H1 (cell line): ENCODE measurements at regions not wholly inside any gene's neighbourhood (a gene's known extent, or its start where the extent isn't known, plus 50 kb on each side); places are given as distances from the start of the nearest gene placed in this dataset.
"Not testable (repeated sequence)": the region's sequence is repeated elsewhere in the genome, so short reads cannot be mapped to it uniquely, and the experiment has no call there.

Source experiments
- CTCF ChIA-PET: fragments of 300-600 bp; sonication (Branson Sonifier 250); formaldehyde crosslinking; loops from one replicate; lab custom pipeline; 2021; ENCODE audit not compliant: partially characterized antibody; lab: Charles Lee
- POLR2A ChIA-PET: fragments of 300-600 bp; sonication (Branson Sonifier 250); formaldehyde crosslinking; loops from one replicate; lab custom pipeline; 2021; ENCODE audit warnings: inconsistent platforms; ENCODE audit not compliant: partially characterized antibody; lab: Charles Lee
- DNase-seq, 2 experiments: peaks; one replicate each; pipeline versions ENCODE4 v3.0.0 to v3.0.0-alpha.2; 2010 to 2022; ENCODE audit warnings: low spot score in 2 of 2, low read depth in 1 of 2, mixed read lengths in 1 of 2
- FAIRE-seq: peaks from 2 replicates; lab custom pipeline; 2011; peaks lifted over from hg19 to GRCh38; lab: Jason Lieb, UNC
- H2AFZ ChIP-seq: 2 replicates; pipeline ENCODE4 v1.8.1; 2012; ENCODE audit warnings: low read length, inconsistent platforms
- H2AK5ac ChIP-seq: 2 replicates; pipeline ENCODE4 v1.6.1; 2013; ENCODE audit warnings: low read depth, low read length
- H2BK120ac ChIP-seq: replicated peaks from 2 replicates; pipeline ENCODE3; 2013; ENCODE audit warnings: low read depth, low read length, inconsistent platforms
- H2BK12ac ChIP-seq: 2 replicates; pipeline ENCODE4 v1.6.1; 2013; ENCODE audit warnings: low read depth, low read length
- H2BK15ac ChIP-seq: 2 replicates; pipeline ENCODE4 v1.6.1; 2013; ENCODE audit warnings: low read length
- H2BK20ac ChIP-seq: 2 replicates; pipeline ENCODE4 v1.6.1; 2013; ENCODE audit warnings: low read length
- H2BK5ac ChIP-seq: 2 replicates; pipeline ENCODE4 v1.6.1; 2013; ENCODE audit warnings: low read depth, low read length
- H3K14ac ChIP-seq: 2 replicates; pipeline ENCODE4 v1.6.1; 2013; ENCODE audit warnings: inconsistent platforms; ENCODE audit not compliant: insufficient read length
- H3K18ac ChIP-seq: 2 replicates; pipeline ENCODE4 v1.6.1; 2013; ENCODE audit warnings: low read length; ENCODE audit errors: extremely low read depth
- H3K23ac ChIP-seq: 2 replicates; pipeline ENCODE4 v1.6.1; 2013; ENCODE audit warnings: inconsistent platforms; ENCODE audit not compliant: insufficient read length
- H3K23me2 ChIP-seq: 2 replicates; pipeline ENCODE4 v1.6.1; 2013; ENCODE audit warnings: low read depth, low read length
- H3K27ac ChIP-seq: 2 replicates; pipeline ENCODE4 v1.6.1; 2011; ENCODE audit warnings: low read depth, low read length, inconsistent platforms
- H3K27me3 ChIP-seq, 4 experiments: replicated peaks in 1 of 4; 1 replicate in 1 of 4; 2 replicates in 3 of 4; pipeline versions ENCODE4 v1.6.1 to v1.8.1; 2011 to 2013; ENCODE audit warnings: low read length in 3 of 4, mild to moderate bottlenecking in 3 of 4, inconsistent platforms in 2 of 4, mixed read lengths in 2 of 4, moderate library complexity in 1 of 4; ENCODE audit not compliant: control insufficient read depth in 3 of 4, insufficient read depth in 3 of 4; ENCODE audit errors: extremely low read depth in 1 of 4
- H3K36me3 ChIP-seq, 4 experiments: 2 replicates each; pipeline versions ENCODE4 v1.6.1 to v1.8.1; 2011 to 2013; ENCODE audit warnings: mild to moderate bottlenecking in 4 of 4, low read length in 3 of 4, moderate library complexity in 2 of 4, control low read depth in 1 of 4, inconsistent platforms in 1 of 4; ENCODE audit not compliant: insufficient read depth in 4 of 4, control insufficient read depth in 2 of 4
- H3K4ac ChIP-seq: replicated peaks from 2 replicates; pipeline ENCODE3; 2013; ENCODE audit warnings: low read length, low read depth, mixed read lengths, inconsistent platforms; ENCODE audit not compliant: insufficient read length
- H3K4me1 ChIP-seq, 4 experiments: replicated peaks in 1 of 4; 1 replicate in 1 of 4; 2 replicates in 3 of 4; pipeline versions ENCODE4 v1.6.1 to v1.8.1; 2011 to 2013; ENCODE audit warnings: low read length in 3 of 4, inconsistent platforms in 2 of 4, mixed read lengths in 1 of 4; ENCODE audit not compliant: insufficient read depth in 4 of 4, control insufficient read depth in 3 of 4
- H3K4me2 ChIP-seq, 2 experiments: 2 replicates each; pipeline versions ENCODE4 v1.6.1 to v1.8.1; 2011 to 2013; ENCODE audit warnings: low read depth in 2 of 2, low read length in 2 of 2, control low read depth in 1 of 2, inconsistent platforms in 1 of 2, mild to moderate bottlenecking in 1 of 2; ENCODE audit not compliant: insufficient read depth in 1 of 2
- H3K4me3 ChIP-seq, 4 experiments: fragments of 200-600, 300-600 bp in 1 of 4; sonication (generic), shearing (Covaris generic), sonication (Bioruptor Twin) in 1 of 4; 2 replicates each; pipeline versions ENCODE4 v1.5.1 to v1.8.1; 2011 to 2016; ENCODE audit warnings: low read length in 4 of 4, low read depth in 3 of 4, control low read depth in 2 of 4, inconsistent platforms in 2 of 4, mild to moderate bottlenecking in 2 of 4, mixed read lengths in 1 of 4, moderate library complexity in 1 of 4; ENCODE audit not compliant: insufficient read depth in 2 of 4; ENCODE audit errors: extremely low read depth in 1 of 4
- H3K56ac ChIP-seq: replicated peaks from 2 replicates; pipeline ENCODE3; 2013; ENCODE audit warnings: low read depth, mild to moderate bottlenecking, mixed read lengths, low read length, inconsistent platforms; ENCODE audit not compliant: insufficient read length
- H3K79me1 ChIP-seq: 2 replicates; pipeline ENCODE4 v1.6.1; 2013; ENCODE audit warnings: low read depth, low read length, control low read depth
- H3K79me2 ChIP-seq, 2 experiments: 2 replicates each; pipeline versions ENCODE4 v1.6.1 to v1.8.1; 2012 to 2013; ENCODE audit warnings: low read length in 2 of 2, mild to moderate bottlenecking in 2 of 2, inconsistent platforms in 1 of 2; ENCODE audit not compliant: insufficient read depth in 2 of 2, control insufficient read depth in 1 of 2
- H3K9ac ChIP-seq, 4 experiments: replicated peaks in 1 of 4; 1 replicate in 1 of 4; 2 replicates in 3 of 4; pipeline versions ENCODE4 v1.6.1 to v1.8.1; 2011 to 2013; ENCODE audit warnings: low read depth in 3 of 4, low read length in 3 of 4, control low read depth in 2 of 4, mild to moderate bottlenecking in 2 of 4, moderate library complexity in 2 of 4, inconsistent platforms in 1 of 4; ENCODE audit errors: extremely low read depth in 1 of 4
- H3K9me3 ChIP-seq, 2 experiments: 2 replicates each; pipeline versions ENCODE4 v1.6.1 to v1.8.1; 2012 to 2013; ENCODE audit warnings: mild to moderate bottlenecking in 2 of 2, moderate library complexity in 2 of 2, control low read depth in 1 of 2, inconsistent platforms in 1 of 2, low read depth in 1 of 2, low read length in 1 of 2, mixed read lengths in 1 of 2; ENCODE audit not compliant: insufficient read depth in 2 of 2
- H4K20me1 ChIP-seq, 2 experiments: replicated peaks in 1 of 2; 2 replicates each; pipeline versions ENCODE3 to v1.8.1; 2011 to 2013; ENCODE audit warnings: inconsistent platforms in 2 of 2, low read length in 2 of 2, mild to moderate bottlenecking in 1 of 2; ENCODE audit not compliant: insufficient read depth in 2 of 2, control insufficient read depth in 1 of 2
- H4K5ac ChIP-seq: 2 replicates; pipeline ENCODE4 v1.6.1; 2013; ENCODE audit warnings: low read length, low read depth, mixed read lengths, inconsistent platforms; ENCODE audit not compliant: insufficient read length
- H4K8ac ChIP-seq: 2 replicates; pipeline ENCODE4 v1.8.0; 2013; ENCODE audit warnings: mild to moderate bottlenecking, moderate library complexity, low read length, inconsistent platforms; ENCODE audit not compliant: insufficient read depth; ENCODE audit errors: extremely low read depth
- H4K91ac ChIP-seq: replicated peaks from 2 replicates; pipeline ENCODE3; 2013; ENCODE audit warnings: low read length, mixed read lengths, inconsistent platforms; ENCODE audit not compliant: insufficient read length
- WGBS, 2 experiments: shearing (Covaris generic) in 1 of 2; methylation state at CpG; one replicate each; pipeline versions ENCODE4 v1.1.6 to v1.1.7; 2013 to 2015; ENCODE audit warnings: low lambda C conversion rate in 2 of 2, mixed read lengths in 2 of 2, inconsistent platforms in 1 of 2, low coverage in 1 of 2, missing lambda C conversion rate in 1 of 2; ENCODE audit not compliant: insufficient replicate concordance in 2 of 2, insufficient coverage in 1 of 2, insufficient read length in 1 of 2; ENCODE audit errors: extremely low coverage in 1 of 2, missing lambda C conversion rate in 1 of 2; 5-methylcytosine and 5-hydroxymethylcytosine counted together

GRCh38 chr21:9731317-9731716 is 790.1 kb upstream of the TPTE start:
- H3K36me3 ChIP-seq, H3K23ac ChIP-seq, H3K4ac ChIP-seq, H3K4me1 ChIP-seq, H4K8ac ChIP-seq, H3K14ac ChIP-seq, POLR2A ChIA-PET, H3K27ac ChIP-seq, H2BK12ac ChIP-seq, H3K23me2 ChIP-seq, H4K5ac ChIP-seq, H2BK120ac ChIP-seq, H2AFZ ChIP-seq, H3K79me2 ChIP-seq, H2AK5ac ChIP-seq, H3K18ac ChIP-seq, H2BK15ac ChIP-seq, H4K91ac ChIP-seq, DNase-seq, H3K56ac ChIP-seq, H3K79me1 ChIP-seq, H2BK5ac ChIP-seq, H4K20me1 ChIP-seq, H3K27me3 ChIP-seq, H3K4me2 ChIP-seq, CTCF ChIA-PET, H2BK20ac ChIP-seq, FAIRE-seq, H3K4me3 ChIP-seq, H3K9ac ChIP-seq: not testable (repeated sequence)
- 66% methylated on average over 5 of the region's 5 CpGs; no CpG with 5 or more reads in 1 of the 2 experiments for WGBS, 2 experiments
- H3K9me3 ChIP-seq: peaks cover 52 to 67% of the 10 kb centered on the region in 2 experiments

- H3K79me2 ChIP-seq, H3K56ac ChIP-seq, H2BK20ac ChIP-seq, H3K36me3 ChIP-seq, H4K91ac ChIP-seq, CTCF ChIA-PET, H3K4me3 ChIP-seq, H3K23ac ChIP-seq, H3K14ac ChIP-seq, H3K79me1 ChIP-seq, H4K5ac ChIP-seq, H4K8ac ChIP-seq, H4K20me1 ChIP-seq, H3K4me1 ChIP-seq, H3K4ac ChIP-seq, H3K18ac ChIP-seq, H2BK15ac ChIP-seq, H2BK12ac ChIP-seq, POLR2A ChIA-PET, H2AK5ac ChIP-seq, DNase-seq, H3K27me3 ChIP-seq, H2BK120ac ChIP-seq, H3K27ac ChIP-seq, H2AFZ ChIP-seq, H3K4me2 ChIP-seq, H3K9ac ChIP-seq, H2BK5ac ChIP-seq, FAIRE-seq, H3K23me2 ChIP-seq: not testable (repeated sequence)
- WGBS, 2 experiments: 69% methylated on average over 3 of the region's 3 CpGs; no CpG with 5 or more reads in 1 of the 2 experiments
- H3K9me3 ChIP-seq: peaks cover 58 to 71% of the 10 kb centered on the region in 2 experiments
These were observed 788.8 kb upstream of the TPTE start for GRCh38 chr21:9732605-9733004.
